PC-3 (cell line): ENCODE measurements at regions not wholly inside any gene's neighbourhood (a gene's known extent, or its start where the extent isn't known, plus 50 kb on each side); places are given as distances from the start of the nearest gene placed in this dataset.

Experiments used
- EZH2 ChIP-seq: fragments of 300-600 bp; sonication (generic); IDR thresholded peaks from one replicate; pipeline ENCODE4 v1.6.1; 2017; ENCODE audit warnings: antibody characterized with exemption, mild to moderate bottlenecking, low read length; ENCODE audit not compliant: unreplicated experiment
- TF ChIP-seq, protein P1 (sequence below): fragments of 300-600 bp; sonication (generic); conservative IDR thresholded peaks from 2 replicates; pipeline ENCODE4 v1.5.1; 2017; ENCODE audit warnings: antibody characterized with exemption, low read depth, mild to moderate bottlenecking, low read length

DNA sequence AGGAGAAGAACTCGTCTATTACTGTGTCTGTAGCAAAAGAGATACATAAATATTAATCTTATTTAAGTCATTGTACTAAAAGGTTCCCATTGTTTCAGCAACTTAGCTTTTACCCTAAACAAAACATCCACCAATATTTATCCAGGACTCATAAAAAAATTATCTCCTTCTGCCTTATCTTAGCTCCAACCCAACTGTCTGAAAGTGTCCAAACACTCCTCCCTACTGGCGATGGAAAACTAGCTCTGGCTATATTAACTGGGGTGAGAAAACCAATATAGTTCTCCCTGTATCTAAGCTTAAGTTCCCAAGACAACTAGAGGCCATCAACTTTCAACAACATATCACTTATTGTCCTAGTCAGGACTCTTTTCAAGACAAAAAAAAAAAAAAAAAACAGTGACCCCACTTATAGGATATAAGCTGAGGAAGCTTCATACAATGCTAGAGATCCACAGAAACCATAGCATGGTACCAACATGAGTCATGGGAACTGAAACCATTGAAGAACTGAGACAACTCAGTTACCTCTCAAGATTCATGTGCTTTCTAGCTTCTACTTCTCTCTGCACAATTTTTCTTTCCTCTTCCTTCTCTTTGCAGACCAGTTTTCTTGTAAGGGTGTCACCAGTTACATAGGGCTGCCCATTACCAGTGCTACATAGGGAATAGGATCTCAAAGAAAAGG, 150.7 kb upstream of the RASA1 start:
- TF ChIP-seq, protein P1, sequence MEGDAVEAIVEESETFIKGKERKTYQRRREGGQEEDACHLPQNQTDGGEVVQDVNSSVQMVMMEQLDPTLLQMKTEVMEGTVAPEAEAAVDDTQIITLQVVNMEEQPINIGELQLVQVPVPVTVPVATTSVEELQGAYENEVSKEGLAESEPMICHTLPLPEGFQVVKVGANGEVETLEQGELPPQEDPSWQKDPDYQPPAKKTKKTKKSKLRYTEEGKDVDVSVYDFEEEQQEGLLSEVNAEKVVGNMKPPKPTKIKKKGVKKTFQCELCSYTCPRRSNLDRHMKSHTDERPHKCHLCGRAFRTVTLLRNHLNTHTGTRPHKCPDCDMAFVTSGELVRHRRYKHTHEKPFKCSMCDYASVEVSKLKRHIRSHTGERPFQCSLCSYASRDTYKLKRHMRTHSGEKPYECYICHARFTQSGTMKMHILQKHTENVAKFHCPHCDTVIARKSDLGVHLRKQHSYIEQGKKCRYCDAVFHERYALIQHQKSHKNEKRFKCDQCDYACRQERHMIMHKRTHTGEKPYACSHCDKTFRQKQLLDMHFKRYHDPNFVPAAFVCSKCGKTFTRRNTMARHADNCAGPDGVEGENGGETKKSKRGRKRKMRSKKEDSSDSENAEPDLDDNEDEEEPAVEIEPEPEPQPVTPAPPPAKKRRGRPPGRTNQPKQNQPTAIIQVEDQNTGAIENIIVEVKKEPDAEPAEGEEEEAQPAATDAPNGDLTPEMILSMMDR = no peak
- TF ChIP-seq EZH2 = no peak
